HCT116 (cell line): ENCODE measurements at regions not wholly inside any gene's neighbourhood (a gene's known extent, or its start where the extent isn't known, plus 50 kb on each side); places are given as distances from the start of the nearest gene placed in this dataset.

Experiments used
- ATAC-seq: fragments of 200-7000 bp; cut with Tn5 transposase; 2 replicates; pipeline ENCODE4 v1.9.1; 2020; ENCODE audit warnings: mild to moderate bottlenecking, moderate library complexity
- BruUV-seq: library from RNA; stranded (reverse); fragments of 400-500 nt; replicated peaks from 2 replicates; lab custom pipeline; 2021; lab: Mats Ljungman, UMichigan
- CTCF ChIA-PET: fragments of 300-600 bp; sonication (Branson Sonifier 250); formaldehyde crosslinking; loops from one replicate; lab custom pipeline; 2021; ENCODE audit warnings: antibody characterized with exemption; lab: Charles Lee
- POLR2A ChIA-PET: fragments of 300-600, 350-600 bp; sonication (Branson Sonifier 250); formaldehyde crosslinking; loops from one replicate; lab custom pipeline; 2021; ENCODE audit warnings: antibody characterized with exemption; lab: Charles Lee
- RAD21 ChIA-PET, 2 experiments: fragments of 300-600 bp; sonication (Branson Sonifier 250); formaldehyde crosslinking; loops; one replicate each; lab custom pipeline; 2023; ENCODE audit warnings: low total read pairs in 2 of 2; ENCODE audit not compliant: uncharacterized antibody in 2 of 2, unreplicated experiment in 2 of 2, low non-redundant PET in 1 of 2; lab: Charles Lee
- DNase-seq: peaks from one replicate; pipeline ENCODE4 v3.0.0-alpha.2; 2010; ENCODE audit warnings: low read depth, low spot score
- H2AFZ ChIP-seq: fragments of 200-600 bp; shearing (Covaris generic), sonication (generic); 2 replicates; pipeline ENCODE4 v1.6.1; 2017; ENCODE audit warnings: low read depth, mixed run types, mixed read lengths, antibody characterized with exemption, low read length; ENCODE audit not compliant: poor library complexity, severe bottlenecking
- H3K27ac ChIP-seq: 2 replicates; pipeline ENCODE4 v1.5.1; 2012; ENCODE audit warnings: low read depth, low read length
- H3K27me3 ChIP-seq: fragments of 200-600 bp; sonication (generic); 2 replicates; pipeline ENCODE4 v1.6.1; 2016; ENCODE audit warnings: mixed run types, low read length, mixed read lengths; ENCODE audit not compliant: insufficient read depth
- H3K36me3 ChIP-seq, 2 experiments: fragments of 200-500 bp in 1 of 2; fragments of 200-600 bp in 1 of 2; sonication (Bioruptor generic) in 1 of 2; sonication (generic) in 1 of 2; 2 replicates each; pipeline versions ENCODE4 v1.5.1 to v1.6.1; 2014 to 2016; ENCODE audit warnings: low read length in 2 of 2, inconsistent platforms in 1 of 2, mixed read lengths in 1 of 2, mixed run types in 1 of 2; ENCODE audit not compliant: insufficient read depth in 2 of 2, control insufficient read depth in 1 of 2
- H3K4me1 ChIP-seq, 2 experiments: fragments of 200-600 bp in 1 of 2; sonication (generic) in 1 of 2; 2 replicates each; pipeline versions ENCODE4 v1.5.1 to v1.6.1; 2012 to 2017; ENCODE audit warnings: low read length in 2 of 2, inconsistent platforms in 1 of 2, mild to moderate bottlenecking in 1 of 2, mixed read lengths in 1 of 2, mixed run types in 1 of 2, moderate library complexity in 1 of 2; ENCODE audit not compliant: insufficient read depth in 2 of 2, control insufficient read depth in 1 of 2
- H3K4me2 ChIP-seq: fragments of 200-600 bp; sonication (generic); 2 replicates; pipeline ENCODE4 v1.6.1; 2017; ENCODE audit warnings: mixed run types, low read length, mixed read lengths
- H3K4me3 ChIP-seq, 2 experiments: fragments of 200-600 bp in 1 of 2; sonication (generic) in 1 of 2; replicated peaks in 1 of 2; 2 replicates each; pipeline ENCODE4 v1.5.1; 2011 to 2016; ENCODE audit warnings: low read length in 2 of 2, control low read depth in 1 of 2, low read depth in 1 of 2, mild to moderate bottlenecking in 1 of 2, mixed read lengths in 1 of 2, mixed run types in 1 of 2
- H3K79me2 ChIP-seq: fragments of 200-600 bp; sonication (generic); 2 replicates; pipeline ENCODE4 v1.6.1; 2017; ENCODE audit warnings: mild to moderate bottlenecking, mixed run types, low read length, moderate library complexity, mixed read lengths; ENCODE audit not compliant: insufficient read depth
- H3K9ac ChIP-seq: fragments of 200-600 bp; sonication (generic); 2 replicates; pipeline ENCODE4 v1.6.1; 2016; ENCODE audit warnings: low read length, mixed read lengths
- H3K9me2 ChIP-seq: fragments of 200-600 bp; sonication (generic), shearing (Covaris generic); 2 replicates; pipeline ENCODE4 v1.6.1; 2017; ENCODE audit warnings: mixed run types, mild to moderate bottlenecking, moderate library complexity; ENCODE audit not compliant: insufficient read depth
- H3K9me3 ChIP-seq, 2 experiments: fragments of 200-500 bp in 1 of 2; fragments of 200-600 bp in 1 of 2; sonication (Bioruptor generic) in 1 of 2; sonication (generic) in 1 of 2; 2 replicates each; pipeline ENCODE4 v1.6.1; 2014 to 2017; ENCODE audit warnings: low read length in 2 of 2, mixed read lengths in 2 of 2, inconsistent platforms in 1 of 2, low read depth in 1 of 2, mild to moderate bottlenecking in 1 of 2, mixed run types in 1 of 2, moderate library complexity in 1 of 2; ENCODE audit not compliant: control insufficient read depth in 1 of 2, insufficient read depth in 1 of 2
- H4K20me1 ChIP-seq: fragments of 200-600 bp; sonication (generic), shearing (Covaris generic); 2 replicates; pipeline ENCODE4 v1.6.1; 2017; ENCODE audit warnings: mixed run types, mild to moderate bottlenecking, moderate library complexity; ENCODE audit not compliant: insufficient read depth
- CBX3 ChIP-seq: IDR thresholded peaks from 2 replicates; pipeline ENCODE4 v1.6.1; 2012; ENCODE audit warnings: low read depth
- CEBPB ChIP-seq: IDR thresholded peaks from 2 replicates; pipeline ENCODE4 v1.6.1; 2012; ENCODE audit warnings: low read depth
- EGR1 ChIP-seq: IDR thresholded peaks from 2 replicates; pipeline ENCODE4 v1.6.1; 2012; ENCODE audit warnings: low read depth
- ELF1 ChIP-seq: IDR thresholded peaks from 2 replicates; pipeline ENCODE4 v1.6.1; 2012; ENCODE audit warnings: low read depth, borderline replicate concordance
- EZH2 ChIP-seq: fragments of 200-600 bp; sonication (generic); IDR thresholded peaks from 2 replicates; pipeline ENCODE4 v1.6.1; 2017; ENCODE audit warnings: antibody characterized with exemption, mixed run types
- EZH2phosphoT487 ChIP-seq: fragments of 200-600 bp; IDR thresholded peaks from 2 replicates; pipeline ENCODE4 v1.6.1; 2018; ENCODE audit warnings: antibody characterized with exemption, borderline replicate concordance
- FOSL1 ChIP-seq: IDR thresholded peaks from 2 replicates; pipeline ENCODE4 v1.6.1; 2012; ENCODE audit warnings: low read depth
- POLR2A ChIP-seq: IDR thresholded peaks from 2 replicates; pipeline ENCODE4 v1.7.0; 2011; ENCODE audit warnings: borderline replicate concordance; ENCODE audit not compliant: insufficient read depth, insufficient read length; ENCODE audit errors: extremely low read depth
- POLR2AphosphoS5 ChIP-seq: IDR thresholded peaks from 2 replicates; pipeline ENCODE4 v1.6.1; 2011; ENCODE audit warnings: mild to moderate bottlenecking, low read depth, low read length, moderate library complexity
- SIN3A ChIP-seq: IDR thresholded peaks from 2 replicates; pipeline ENCODE4 v1.6.1; 2012; ENCODE audit warnings: low read depth
- SRF ChIP-seq: IDR thresholded peaks from 2 replicates; pipeline ENCODE4 v1.6.1; 2012; ENCODE audit warnings: low read depth
- TCF7L2 ChIP-seq: IDR thresholded peaks from 2 replicates; pipeline ENCODE4 v1.7.0; 2011; ENCODE audit warnings: borderline replicate concordance, inconsistent platforms; ENCODE audit not compliant: insufficient read depth, insufficient read length; ENCODE audit errors: extremely low read depth
- YY1 ChIP-seq: IDR thresholded peaks from 2 replicates; pipeline ENCODE4 v1.6.1; 2011; ENCODE audit warnings: low read length, low read depth, moderate library complexity, mild to moderate bottlenecking; ENCODE audit not compliant: insufficient replicate concordance; ENCODE audit errors: extremely low read depth
- ZFX ChIP-seq: fragments of 450-650 bp; IDR thresholded peaks from 2 replicates; pipeline ENCODE4 v1.6.1; 2017
- ZNF274 ChIP-seq: fragments of 200-500 bp; sonication (Bioruptor generic); IDR thresholded peaks from 2 replicates; pipeline ENCODE4 v1.6.1; 2014; ENCODE audit warnings: mild to moderate bottlenecking, low read depth, low read length, inconsistent platforms
- intact Hi-C: fragments of 100-400 bp; cut with micrococcal nuclease; formaldehyde crosslinking; loops from 2 replicates; pipeline ENCODE4 v1.10.0; 2022
- TF ChIP-seq, protein P1 (sequence below), 3 experiments: fragments of 200-600 bp in 1 of 3; sonication (generic) in 1 of 3; IDR thresholded peaks in 2 of 3; conservative IDR thresholded peaks in 1 of 3; 2 replicates each; pipeline ENCODE4 v1.5.1; 2012 to 2017; ENCODE audit warnings: low read depth in 2 of 3, low read length in 2 of 3, antibody characterized with exemption in 1 of 3, borderline replicate concordance in 1 of 3, control low read depth in 1 of 3, mild to moderate bottlenecking in 1 of 3, mixed read lengths in 1 of 3, mixed run types in 1 of 3, moderate library complexity in 1 of 3; ENCODE audit not compliant: insufficient read depth in 1 of 3
- TF ChIP-seq, protein P2 (sequence below): IDR thresholded peaks from 2 replicates; pipeline ENCODE4 v1.6.1; 2012
- TF ChIP-seq, protein P3 (sequence below): IDR thresholded peaks from 2 replicates; pipeline ENCODE4 v1.6.1; 2012; ENCODE audit warnings: low read depth

DNA sequence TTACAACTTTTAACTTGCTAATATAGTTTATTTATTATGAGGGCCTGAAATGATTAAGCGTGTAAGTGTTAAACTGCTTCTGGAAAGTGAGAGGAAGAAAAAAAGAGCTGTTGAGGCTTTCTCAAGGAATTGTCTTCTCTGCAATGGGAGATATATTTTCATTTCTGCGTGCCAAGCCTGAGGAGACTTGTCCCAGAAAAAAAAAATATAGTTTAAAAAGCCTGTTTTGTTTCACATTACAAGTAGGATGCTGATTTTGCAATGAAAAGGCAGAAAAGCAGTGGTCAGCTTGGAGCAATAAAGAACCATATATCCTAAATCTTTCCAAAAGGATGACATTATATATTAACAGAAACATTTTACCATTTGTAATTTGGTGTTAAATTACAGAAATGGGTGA, 115.5 kb downstream of the GMNC start:
- Histone ChIP-seq H2AFZ (no peak overlapping the region), H3K9me3 (no peaks in the 10 kb centered on the region), H3K4me2 (no peak overlapping the region), H3K36me3 (no peaks in the 10 kb centered on the region), H3K79me2 (no peaks in the 10 kb centered on the region), H4K20me1 (no peaks in the 10 kb centered on the region), H3K27me3 (no peaks in the 10 kb centered on the region), H3K9ac (no peak overlapping the region), H3K27ac (no peak overlapping the region), H3K9me2 (no peaks in the 10 kb centered on the region), H3K4me3 (no peak overlapping the region), H3K4me1 (no peaks in the 10 kb centered on the region)
- no peak for DNase-seq
- CTCF ChIA-PET: no interaction called here
- BruUV-seq: no TSS peak
- RAD21 ChIA-PET: no interaction called here
- POLR2A ChIA-PET: no interaction called here
- TF ChIP-seq, protein P1, sequence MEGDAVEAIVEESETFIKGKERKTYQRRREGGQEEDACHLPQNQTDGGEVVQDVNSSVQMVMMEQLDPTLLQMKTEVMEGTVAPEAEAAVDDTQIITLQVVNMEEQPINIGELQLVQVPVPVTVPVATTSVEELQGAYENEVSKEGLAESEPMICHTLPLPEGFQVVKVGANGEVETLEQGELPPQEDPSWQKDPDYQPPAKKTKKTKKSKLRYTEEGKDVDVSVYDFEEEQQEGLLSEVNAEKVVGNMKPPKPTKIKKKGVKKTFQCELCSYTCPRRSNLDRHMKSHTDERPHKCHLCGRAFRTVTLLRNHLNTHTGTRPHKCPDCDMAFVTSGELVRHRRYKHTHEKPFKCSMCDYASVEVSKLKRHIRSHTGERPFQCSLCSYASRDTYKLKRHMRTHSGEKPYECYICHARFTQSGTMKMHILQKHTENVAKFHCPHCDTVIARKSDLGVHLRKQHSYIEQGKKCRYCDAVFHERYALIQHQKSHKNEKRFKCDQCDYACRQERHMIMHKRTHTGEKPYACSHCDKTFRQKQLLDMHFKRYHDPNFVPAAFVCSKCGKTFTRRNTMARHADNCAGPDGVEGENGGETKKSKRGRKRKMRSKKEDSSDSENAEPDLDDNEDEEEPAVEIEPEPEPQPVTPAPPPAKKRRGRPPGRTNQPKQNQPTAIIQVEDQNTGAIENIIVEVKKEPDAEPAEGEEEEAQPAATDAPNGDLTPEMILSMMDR (IDR thresholded peaks at IDR 0.05 in 2 of 3, conservative IDR thresholded peaks at IDR 0.05 in 1 of 3; ENCODE audit: borderline replicate concordance in 1 of 3, insufficient read depth in 1 of 3, low read depth in 2 of 3, low read length in 2 of 3): no peak
- TF ChIP-seq TCF7L2: no peak
- ATAC-seq: no peak
- intact Hi-C loops: no loop called here

- intact Hi-C loops: no loop called here
- DNase-seq (no peak), ATAC-seq (no peak)
- CTCF ChIA-PET: no interaction called here
- H3K9me2 ChIP-seq: no peaks in the 10 kb centered on the region
- no peak overlapping the region for H2AFZ ChIP-seq
- TF ChIP-seq ZFX (no peak), CBX3 (no peak), YY1 (no peak), CEBPB (no peak), EZH2 (no peak), POLR2A (no peak), FOSL1 (no peak), TCF7L2 (no peak), ZNF274 (no peak), EGR1 (no peak), SIN3A (no peak), ELF1 (no peak), SRF (no peak), POLR2AphosphoS5 (no peak), EZH2phosphoT487 (no peak)
- TF ChIP-seq, protein P2, sequence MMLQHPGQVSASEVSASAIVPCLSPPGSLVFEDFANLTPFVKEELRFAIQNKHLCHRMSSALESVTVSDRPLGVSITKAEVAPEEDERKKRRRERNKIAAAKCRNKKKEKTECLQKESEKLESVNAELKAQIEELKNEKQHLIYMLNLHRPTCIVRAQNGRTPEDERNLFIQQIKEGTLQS: no peak
- TF ChIP-seq, protein P3, sequence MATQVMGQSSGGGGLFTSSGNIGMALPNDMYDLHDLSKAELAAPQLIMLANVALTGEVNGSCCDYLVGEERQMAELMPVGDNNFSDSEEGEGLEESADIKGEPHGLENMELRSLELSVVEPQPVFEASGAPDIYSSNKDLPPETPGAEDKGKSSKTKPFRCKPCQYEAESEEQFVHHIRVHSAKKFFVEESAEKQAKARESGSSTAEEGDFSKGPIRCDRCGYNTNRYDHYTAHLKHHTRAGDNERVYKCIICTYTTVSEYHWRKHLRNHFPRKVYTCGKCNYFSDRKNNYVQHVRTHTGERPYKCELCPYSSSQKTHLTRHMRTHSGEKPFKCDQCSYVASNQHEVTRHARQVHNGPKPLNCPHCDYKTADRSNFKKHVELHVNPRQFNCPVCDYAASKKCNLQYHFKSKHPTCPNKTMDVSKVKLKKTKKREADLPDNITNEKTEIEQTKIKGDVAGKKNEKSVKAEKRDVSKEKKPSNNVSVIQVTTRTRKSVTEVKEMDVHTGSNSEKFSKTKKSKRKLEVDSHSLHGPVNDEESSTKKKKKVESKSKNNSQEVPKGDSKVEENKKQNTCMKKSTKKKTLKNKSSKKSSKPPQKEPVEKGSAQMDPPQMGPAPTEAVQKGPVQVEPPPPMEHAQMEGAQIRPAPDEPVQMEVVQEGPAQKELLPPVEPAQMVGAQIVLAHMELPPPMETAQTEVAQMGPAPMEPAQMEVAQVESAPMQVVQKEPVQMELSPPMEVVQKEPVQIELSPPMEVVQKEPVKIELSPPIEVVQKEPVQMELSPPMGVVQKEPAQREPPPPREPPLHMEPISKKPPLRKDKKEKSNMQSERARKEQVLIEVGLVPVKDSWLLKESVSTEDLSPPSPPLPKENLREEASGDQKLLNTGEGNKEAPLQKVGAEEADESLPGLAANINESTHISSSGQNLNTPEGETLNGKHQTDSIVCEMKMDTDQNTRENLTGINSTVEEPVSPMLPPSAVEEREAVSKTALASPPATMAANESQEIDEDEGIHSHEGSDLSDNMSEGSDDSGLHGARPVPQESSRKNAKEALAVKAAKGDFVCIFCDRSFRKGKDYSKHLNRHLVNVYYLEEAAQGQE: no peak
- H3K27ac ChIP-seq: no peak overlapping the region
- BruUV-seq: no TSS peak
- H3K79me2 ChIP-seq: no peaks in the 10 kb centered on the region
- H4K20me1 ChIP-seq: no peaks in the 10 kb centered on the region
- RAD21 ChIA-PET: no interaction called here
- no peaks in the 10 kb centered on the region for H3K9me3 ChIP-seq
- no peaks in the 10 kb centered on the region for H3K4me1 ChIP-seq
- no peaks in the 10 kb centered on the region for H3K27me3 ChIP-seq
- H3K4me2 ChIP-seq: no peak overlapping the region
- POLR2A ChIA-PET: no interaction called here
- no peaks in the 10 kb centered on the region for H3K36me3 ChIP-seq
- H3K4me3 ChIP-seq: no peak overlapping the region
- no peak overlapping the region for H3K9ac ChIP-seq
These were observed 116.0 kb downstream of the GMNC start for GRCh38 chr3:190746531-190746930.
